ENCODE measurements at regions not wholly inside any gene's neighbourhood (a gene's known extent, or its start where the extent isn't known, plus 50 kb on each side); places are given as distances from the start of the nearest gene placed in this dataset.

- Histone ChIP-seq H3K27ac (no peak overlapping the region), H3K36me3 (no peaks in the 10 kb centered on the region), H3K4me1 (peaks cover 0 to 6% (median 0%) of the 10 kb centered on the region in 4 donors), H3K4me3 (no peak overlapping the region), H3K27me3 (no peaks in the 10 kb centered on the region), H3K9me3 (no peaks in the 10 kb centered on the region)
- TF ChIP-seq POLR2AphosphoS5 (IDR thresholded peaks at IDR 0.05): no peak
- TF ChIP-seq EP300 (IDR thresholded peaks at IDR 0.05): no peak
- no peak for TF ChIP-seq CTCF (IDR thresholded peaks at IDR 0.05)
- TF ChIP-seq POLR2A (IDR thresholded peaks at IDR 0.05): no peak
- intact Hi-C loops (cut with DNase I; ENCODE audit: low total_unique reads): no loop called here
- no peak for DNase-seq
- 68 to 73% (median 70%) methylated on average over 6 to 7 of the region's 7 CpGs for WGBS, 5 donors
These were observed 122.1 kb upstream of the DAPK1 start for GRCh38 chr9:87375397-87376073.

- intact Hi-C loops (cut with DNase I; ENCODE audit: low total_unique reads): no loop called here
- H3K27ac ChIP-seq: no peak overlapping the region
- H3K36me3 ChIP-seq: no peaks in the 10 kb centered on the region
- H3K27me3 ChIP-seq: no peaks in the 10 kb centered on the region
- TF ChIP-seq POLR2AphosphoS5 (IDR thresholded peaks at IDR 0.05): no peak
- TF ChIP-seq EP300 (IDR thresholded peaks at IDR 0.05): no peak
- no peak for TF ChIP-seq CTCF (IDR thresholded peaks at IDR 0.05)
- TF ChIP-seq POLR2A (IDR thresholded peaks at IDR 0.05): no peak
- WGBS, 5 donors: 93 to 98% (median 95%) methylated on average over 1 of the region's 1 CpG
- H3K4me3 ChIP-seq: no peak overlapping the region
- no peaks in the 10 kb centered on the region for H3K9me3 ChIP-seq
- DNase-seq: no peak
- peaks cover 0 to 12% (median 2%) of the 10 kb centered on the region in 4 donors for H3K4me1 ChIP-seq
These were observed 119.0 kb upstream of the DAPK1 start for GRCh38 chr9:87378676-87379075.

GRCh38 chr9:87379300-87379699 lies 118.4 kb upstream of the DAPK1 start:
- TF ChIP-seq POLR2A (IDR thresholded peaks at IDR 0.05) (no peak), EP300 (IDR thresholded peaks at IDR 0.05) (no peak), POLR2AphosphoS5 (IDR thresholded peaks at IDR 0.05) (no peak), CTCF (IDR thresholded peaks at IDR 0.05) (no peak)
- Histone ChIP-seq H3K9me3 (no peaks in the 10 kb centered on the region), H3K27me3 (no peaks in the 10 kb centered on the region), H3K27ac (no peak overlapping the region), H3K36me3 (no peaks in the 10 kb centered on the region), H3K4me1 (peaks cover 0 to 12% (median 2%) of the 10 kb centered on the region in 4 donors), H3K4me3 (no peak overlapping the region)
- no peak for DNase-seq
- WGBS, 5 donors: 73 to 84% (median 78%) methylated on average over 6 of the region's 6 CpGs
- intact Hi-C loops (cut with DNase I; ENCODE audit: low total_unique reads): no loop called here

- no peak overlapping the region for H3K4me3 ChIP-seq
- peaks cover 0 to 12% (median 2%) of the 10 kb centered on the region in 4 donors for H3K4me1 ChIP-seq
- H3K9me3 ChIP-seq: no peaks in the 10 kb centered on the region
- DNase-seq: peak in 1 of 2 donors; percentile 55
- TF ChIP-seq EP300 (IDR thresholded peaks at IDR 0.05) (no peak), CTCF (IDR thresholded peaks at IDR 0.05) (no peak), POLR2AphosphoS5 (IDR thresholded peaks at IDR 0.05) (no peak), POLR2A (IDR thresholded peaks at IDR 0.05) (no peak)
- H3K27me3 ChIP-seq: no peaks in the 10 kb centered on the region
- intact Hi-C loops (cut with DNase I; ENCODE audit: low total_unique reads): no loop called here
- 61 to 75% (median 70%) methylated on average over 4 of the region's 4 CpGs for WGBS, 5 donors
- peak overlapping the region in 1 of 5 donors; percentile 30 for H3K27ac ChIP-seq
- H3K36me3 ChIP-seq: no peaks in the 10 kb centered on the region
These were observed 116.5 kb upstream of the DAPK1 start for GRCh38 chr9:87381050-87381711.

Measured in stomach (tissue), 8 donors.